NCI-H2171 (cell line): ENCODE measurements at regions not wholly inside any gene's neighbourhood (a gene's known extent, or its start where the extent isn't known, plus 50 kb on each side); places are given as distances from the start of the nearest gene placed in this dataset.
"Not testable (repeated sequence)": the region's sequence is repeated elsewhere in the genome, so short reads cannot be mapped to it uniquely, and the experiment has no call there.

Experiments used
- DNase-seq: peaks from one replicate; lab custom pipeline; 2025; lab: John Stamatoyannopoulos, UW

- DNase-seq: no peak
Measured at GRCh38 chr2:240254337-240255164, 114.1 kb upstream of the OTOS start.

- DNase-seq: no peak
Measured at GRCh38 chr2:240255165-240255491, 114.7 kb upstream of the OTOS start.

DNA sequence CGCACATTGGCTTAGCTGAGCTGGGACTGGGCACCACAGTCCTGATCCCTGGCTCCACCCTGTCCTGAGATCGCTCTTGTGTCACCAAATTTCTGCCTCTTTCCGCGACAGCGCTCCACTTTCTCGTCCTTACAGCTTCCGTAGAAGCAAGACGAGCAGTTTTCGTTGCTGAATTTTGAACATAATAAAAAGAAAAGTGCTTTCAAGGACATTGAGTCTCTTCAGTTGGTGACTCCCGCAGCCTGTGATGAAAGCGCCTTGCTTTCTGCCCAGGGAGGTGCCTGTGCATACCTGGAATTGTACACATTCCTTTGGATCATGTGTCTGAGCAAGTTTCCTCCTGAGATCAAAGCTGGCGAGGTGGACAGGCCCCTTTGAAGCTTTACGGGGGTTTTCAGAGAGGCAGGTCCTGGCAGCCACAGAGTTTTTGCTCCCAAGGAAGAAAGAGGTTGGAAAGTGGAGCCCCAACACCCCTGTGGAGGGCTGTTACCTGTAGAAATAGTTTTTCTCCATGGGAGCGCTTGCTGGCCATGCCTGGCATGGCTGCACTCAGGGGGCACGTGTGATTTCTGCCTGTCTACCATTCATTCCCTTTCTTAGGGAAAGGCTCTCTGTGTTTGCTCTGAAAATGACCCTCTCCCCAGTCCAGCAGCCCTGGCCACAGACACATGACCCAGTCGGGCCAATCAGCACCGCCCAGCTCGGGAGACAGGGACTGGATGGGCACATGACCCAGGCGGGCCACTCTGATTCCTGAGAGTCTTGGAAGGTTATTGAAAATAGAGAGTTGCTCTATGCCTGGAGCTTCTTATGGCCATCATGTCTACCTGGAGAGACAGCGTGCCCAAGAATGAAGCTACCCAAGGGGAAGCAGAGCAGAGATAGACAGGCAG is 115.6 kb upstream of the OTOS start:
- no peak for DNase-seq

DNA sequence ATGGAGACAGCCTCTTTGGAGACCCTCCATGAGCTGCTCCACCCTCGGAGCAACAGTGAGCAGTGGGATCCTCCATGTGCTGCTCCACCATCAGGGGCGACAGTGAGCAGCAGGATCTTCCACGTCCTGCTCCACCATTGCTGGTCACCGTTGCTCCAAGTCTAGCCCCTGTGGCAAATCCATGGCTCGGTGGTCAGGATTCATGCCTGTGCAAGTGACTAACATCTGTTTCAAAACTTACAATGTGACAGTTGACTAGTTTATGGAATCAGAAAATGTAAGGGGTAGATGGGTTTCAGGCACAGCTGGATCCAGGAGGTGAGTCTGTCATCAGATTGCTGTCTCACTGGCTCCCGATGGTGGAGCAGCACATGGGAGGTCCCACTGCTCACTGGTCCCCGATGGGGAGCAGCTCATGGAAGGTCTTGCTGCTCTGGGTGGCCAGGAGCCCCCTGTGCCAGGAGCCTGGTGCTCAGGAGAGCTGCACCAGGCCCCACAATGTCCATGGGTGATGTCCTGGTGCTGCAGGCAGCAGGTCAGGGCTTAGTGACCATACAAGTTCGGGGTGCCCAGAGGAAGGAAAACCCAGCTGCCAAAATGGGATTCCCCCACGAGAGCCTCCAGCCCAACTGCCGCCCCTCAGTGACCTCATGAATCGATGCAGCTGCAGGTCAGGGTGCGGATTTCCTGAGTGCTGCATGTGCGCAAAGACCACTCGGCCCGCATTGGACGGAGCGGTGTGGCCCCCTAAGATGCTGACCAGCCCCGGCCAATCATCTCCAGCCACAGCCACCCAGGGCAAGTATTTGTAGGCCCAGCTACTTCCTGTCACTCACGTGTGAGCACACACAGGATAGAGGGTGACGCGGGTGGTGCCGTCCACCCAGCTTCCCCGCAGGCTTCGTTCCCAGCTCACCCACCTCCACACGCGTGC is 116.5 kb upstream of the OTOS start:
- no peak for DNase-seq

DNA sequence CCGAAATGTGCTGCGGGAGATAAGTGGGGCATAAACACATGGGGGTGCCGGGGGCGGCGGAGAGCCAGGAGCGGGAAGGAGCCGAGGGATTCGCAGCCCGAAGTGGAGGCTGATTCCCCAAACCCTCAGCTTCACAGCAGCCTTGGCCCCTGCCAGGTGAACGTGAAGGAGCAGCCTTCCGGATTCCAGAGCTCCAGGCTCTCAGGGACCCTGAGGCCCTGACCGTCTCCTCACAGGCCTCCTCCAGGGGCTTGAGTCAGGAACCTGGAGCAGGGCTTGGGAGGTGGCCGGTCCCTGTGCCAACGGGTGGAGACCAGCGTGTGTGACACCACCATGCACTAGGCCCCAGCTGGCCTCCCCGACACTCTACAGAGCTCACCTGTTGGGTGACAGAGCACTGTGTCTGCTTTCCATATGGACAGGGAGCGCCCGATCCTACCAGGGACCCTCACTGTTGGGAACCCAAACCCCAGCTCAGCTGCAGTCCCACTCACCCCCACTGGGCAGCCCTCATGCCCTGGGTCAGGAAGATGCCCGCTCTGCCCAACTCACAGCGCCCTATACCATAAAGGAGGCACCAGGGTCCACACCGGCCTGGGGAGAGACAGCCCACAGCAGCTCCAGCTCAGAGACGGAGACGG is 117.6 kb upstream of the OTOS start:
- no peak for DNase-seq

- DNase-seq: no peak
Measured at GRCh38 chr2:240258685-240259084, 118.2 kb upstream of the OTOS start.

DNA sequence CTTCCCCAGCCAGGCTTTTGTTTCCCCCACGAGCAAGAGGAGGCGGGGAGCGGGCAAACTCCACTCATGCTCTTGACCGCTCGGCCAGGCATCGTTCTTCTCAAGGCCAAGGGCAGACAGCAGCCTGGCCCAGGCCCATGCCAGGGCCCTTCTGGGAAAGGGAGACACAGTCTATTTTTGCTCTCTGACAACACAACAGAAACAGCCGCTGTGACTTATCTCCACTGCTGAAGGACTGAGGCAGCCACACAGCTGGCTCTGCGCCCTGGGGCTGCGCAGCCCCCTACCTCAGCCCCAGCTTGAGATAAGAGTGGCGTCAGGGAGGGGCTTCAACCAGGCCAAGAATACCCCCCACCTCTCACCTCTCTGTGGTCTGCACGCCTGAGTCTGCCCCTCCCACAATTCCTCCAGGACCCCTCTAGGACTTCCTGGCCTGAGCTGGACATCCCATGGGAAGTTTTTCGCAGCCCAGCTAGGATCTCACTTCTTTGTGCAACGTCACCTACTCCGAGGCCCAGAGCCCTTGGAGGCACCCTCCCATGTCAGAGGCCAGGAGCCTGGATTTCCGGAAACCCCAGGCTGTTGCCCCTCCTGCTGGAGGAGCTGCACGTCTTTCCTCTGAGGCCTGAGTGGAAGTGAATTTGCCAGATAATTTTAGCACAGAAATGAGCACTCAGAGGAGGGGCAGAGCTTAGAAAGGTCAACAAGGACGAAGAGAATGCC is 118.9 kb upstream of the OTOS start:
- no peak for DNase-seq

GRCh38 chr2:240259924-240260529 is 119.6 kb upstream of the OTOS start:
- DNase-seq: no peak

- no peak for DNase-seq
Measured at GRCh38 chr2:240260664-240261063, 120.2 kb upstream of the OTOS start.

GRCh38 chr2:240262578-240262977 is 122.1 kb upstream of the OTOS start:
- DNase-seq: not testable (repeated sequence)

DNA sequence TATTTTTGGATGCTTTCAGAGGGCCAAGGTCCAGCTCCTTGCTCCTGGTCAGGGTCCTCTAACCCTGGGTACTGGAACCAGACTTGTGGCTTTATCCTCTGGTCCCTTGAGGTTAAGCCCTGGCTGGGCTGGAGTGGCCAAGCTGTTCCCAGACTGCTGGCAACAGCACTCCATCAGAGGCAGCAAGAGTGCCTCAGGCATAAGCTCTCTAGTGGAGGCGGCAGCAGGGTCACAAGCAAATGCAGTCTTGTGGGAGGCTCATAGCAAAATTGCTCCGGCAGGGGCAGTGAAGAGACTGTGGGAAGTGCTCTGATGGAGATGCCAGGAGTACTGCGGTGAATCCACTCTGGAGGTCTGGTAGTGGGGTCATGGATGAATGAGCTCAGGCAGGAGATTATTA is 128.9 kb upstream of the OTOS start:
- DNase-seq: no peak

DNA sequence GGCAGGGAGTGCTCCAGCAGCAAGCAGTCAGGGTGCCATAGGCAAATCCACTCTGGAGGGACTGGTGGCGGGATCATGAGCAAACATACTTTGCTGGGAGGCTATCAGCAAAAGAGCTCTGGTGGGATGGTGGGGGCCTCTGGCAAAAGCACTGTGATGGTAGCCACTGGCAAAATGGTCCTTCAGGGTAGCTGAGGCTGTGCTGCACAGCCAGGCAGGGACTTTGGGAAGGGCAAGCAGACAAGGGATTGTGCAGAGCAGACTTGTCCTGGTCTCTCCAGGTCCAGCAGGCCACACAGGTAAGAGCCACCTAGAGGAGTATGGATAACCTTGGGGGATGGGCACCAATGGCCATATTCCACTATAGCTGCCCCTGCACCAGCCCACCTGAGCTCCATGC is 129.4 kb upstream of the OTOS start:
- DNase-seq: no peak

DNA sequence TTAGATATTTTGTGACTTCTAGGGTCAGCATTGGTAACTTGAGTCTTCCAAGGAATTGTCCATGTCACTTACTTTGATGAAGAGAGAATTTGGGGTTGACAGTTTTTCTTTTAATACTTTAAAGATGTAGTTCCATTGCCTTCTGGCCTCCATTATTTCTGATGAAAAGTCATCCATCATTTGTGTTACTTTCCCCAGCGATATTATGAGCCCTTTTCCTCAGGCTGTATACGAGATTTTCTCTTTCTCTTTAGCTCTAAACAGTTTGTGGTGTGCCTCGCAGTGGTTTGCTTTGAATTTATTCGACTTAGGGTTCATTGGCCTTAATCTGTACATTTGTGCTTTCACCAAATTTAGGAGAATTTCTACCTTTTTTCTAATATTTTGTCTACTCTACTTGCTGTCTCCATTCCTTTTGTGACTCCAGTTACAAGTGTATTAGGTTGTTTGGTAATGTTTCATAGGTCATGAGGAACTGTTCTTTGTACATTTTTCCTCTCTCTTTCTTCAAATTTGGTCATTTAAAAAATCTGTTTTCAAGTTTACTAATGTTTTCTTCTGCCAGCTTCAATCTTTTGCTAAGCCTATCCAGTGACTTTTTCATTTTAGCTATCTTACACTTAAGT is 131.4 kb upstream of the OTOS start:
- DNase-seq: no peak

GRCh38 chr2:240275386-240275785 is 134.9 kb upstream of the OTOS start:
- DNase-seq: no peak

DNA sequence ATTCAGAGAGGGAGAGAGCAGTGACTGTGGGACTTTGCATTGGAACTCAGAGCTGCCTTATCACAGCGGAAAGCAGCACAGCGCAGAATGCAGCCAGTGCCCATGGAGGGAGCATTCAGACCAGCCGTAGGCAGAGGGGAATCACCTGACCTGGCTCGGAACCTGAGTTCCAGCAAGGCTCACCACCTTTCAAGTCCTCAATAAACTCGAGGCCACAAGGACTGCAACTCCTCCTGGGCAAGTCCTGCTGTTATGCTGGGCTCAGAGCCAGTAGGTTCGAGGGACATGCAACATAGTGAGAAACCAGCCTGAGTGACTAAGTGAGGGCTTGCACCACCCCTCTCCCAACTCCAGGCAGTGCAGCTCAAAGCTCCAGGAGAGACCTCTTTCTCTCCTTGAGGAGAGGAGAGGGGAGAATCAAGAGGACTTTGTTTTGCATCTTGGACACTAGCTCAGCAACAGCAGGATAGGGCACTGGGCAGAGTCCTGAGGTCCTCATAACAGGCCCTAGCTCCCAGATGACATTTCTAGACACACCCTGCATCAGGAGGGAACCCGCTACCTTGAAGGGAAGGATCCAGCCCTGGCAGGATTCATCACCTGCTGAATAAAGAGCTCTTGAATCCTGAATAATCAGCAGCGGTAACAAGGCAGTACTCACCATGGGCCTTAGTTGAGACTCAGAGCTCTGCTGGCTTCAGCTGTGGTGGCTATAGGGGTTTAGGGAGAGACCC is 136.8 kb upstream of the OTOS start:
- DNase-seq: no peak

DNA sequence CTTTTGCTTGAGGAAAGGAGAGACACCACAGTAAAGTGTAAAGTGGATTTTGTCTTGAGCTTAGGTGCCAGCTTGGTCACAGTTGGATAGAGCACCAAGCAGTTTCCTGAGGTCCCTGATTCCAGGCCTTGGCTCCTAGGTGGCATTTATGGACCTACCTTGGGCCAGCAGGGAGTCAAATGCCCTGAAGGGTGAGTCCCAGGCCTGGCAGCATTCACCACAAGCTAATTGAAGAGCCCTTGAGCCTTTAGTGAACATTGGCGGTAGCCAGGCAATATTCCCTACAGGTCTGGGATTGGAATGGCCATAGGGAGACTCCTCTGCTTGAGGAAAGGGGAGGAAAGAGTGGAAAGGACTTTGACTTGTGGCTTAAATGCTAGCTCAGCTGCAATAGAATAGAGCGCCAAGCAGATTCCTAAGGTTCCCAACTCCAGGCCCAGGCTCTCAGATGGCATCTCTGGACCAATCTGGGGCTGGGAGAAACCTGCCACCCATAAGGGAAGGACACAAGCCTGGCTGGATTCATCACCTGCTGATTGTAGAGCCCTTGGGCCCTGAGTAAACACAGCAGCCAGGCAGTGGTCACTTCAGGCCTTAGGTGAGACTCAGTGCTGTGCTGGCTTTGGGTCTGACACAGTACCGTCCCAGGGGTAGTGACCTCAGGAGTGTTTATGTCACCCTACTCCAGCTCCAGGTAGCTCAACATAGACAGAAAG is 137.5 kb upstream of the OTOS start:
- DNase-seq: no peak

- DNase-seq: no peak
Measured at GRCh38 chr2:240278661-240279060, 138.2 kb upstream of the OTOS start.

GRCh38 chr2:240280621-240281020 is 140.2 kb upstream of the OTOS start:
- no peak for DNase-seq
